T-helper 2 cell treated with Interferon-gamma antibody and Interleukin-4, amounts not matched to agents 100 ng/mL and 5 ng/mL, for 36 hours (primary cell): ENCODE measurements at regions not wholly inside any gene's neighbourhood (a gene's known extent, or its start where the extent isn't known, plus 50 kb on each side); places are given as distances from the start of the nearest gene placed in this dataset.
"Not testable (repeated sequence)": the region's sequence is repeated elsewhere in the genome, so short reads cannot be mapped to it uniquely, and the experiment has no call there.

ENCODE experiments used
- intact Hi-C: fragments of 100-400 bp; cut with micrococcal nuclease; formaldehyde crosslinking; loops from one replicate; pipeline ENCODE4 v1.15.1; 2023

- intact Hi-C loops, result no loop called here
These were observed 297.1 kb upstream of the RBMS1 start for GRCh38 chr2:160790738-160791137.

GRCh38 chr2:160791884-160792283 lies 298.3 kb upstream of the RBMS1 start:
- intact Hi-C loops, result no loop called here

- intact Hi-C loops, result no loop called here
These were observed 299.2 kb upstream of the RBMS1 start for GRCh38 chr2:160792837-160793236.

- intact Hi-C loops, result no loop called here
These were observed 301.3 kb upstream of the RBMS1 start for GRCh38 chr2:160794926-160795325.

- intact Hi-C loops, result no loop called here
These were observed 310.3 kb upstream of the RBMS1 start for GRCh38 chr2:160803881-160804280.

- intact Hi-C loops, result no loop called here
These were observed 316.8 kb upstream of the RBMS1 start for GRCh38 chr2:160810406-160810805.

- intact Hi-C loops, result no loop called here
These were observed 319.4 kb upstream of the RBMS1 start for GRCh38 chr2:160812830-160813505.

GRCh38 chr2:160813506-160813858 lies 319.9 kb upstream of the RBMS1 start:
- intact Hi-C loops, result no loop called here

- intact Hi-C loops, result no loop called here
These were observed 323.4 kb upstream of the RBMS1 start for GRCh38 chr2:160816916-160817499.

- intact Hi-C loops, result no loop called here
These were observed 327.1 kb upstream of the RBMS1 start for GRCh38 chr2:160820691-160821090.

GRCh38 chr2:160822006-160822405 lies 328.4 kb upstream of the RBMS1 start:
- intact Hi-C loops, result no loop called here

GRCh38 chr2:160825433-160825832 lies 331.8 kb upstream of the RBMS1 start:
- intact Hi-C loops, result no loop called here

- intact Hi-C loops, result no loop called here
These were observed 332.9 kb upstream of the RBMS1 start for GRCh38 chr2:160826496-160826895.

GRCh38 chr2:160828076-160828475 lies 332.2 kb upstream of the TANK start:
- intact Hi-C loops, result no loop called here

- intact Hi-C loops, result not testable (repeated sequence)
These were observed 327.8 kb upstream of the TANK start for GRCh38 chr2:160832381-160832780.

- intact Hi-C loops, result no loop called here
These were observed 325.1 kb upstream of the TANK start for GRCh38 chr2:160835166-160835565.

GRCh38 chr2:160836755-160837154 lies 323.5 kb upstream of the TANK start:
- intact Hi-C loops, result no loop called here

GRCh38 chr2:160837416-160837815 lies 322.8 kb upstream of the TANK start:
- intact Hi-C loops, result no loop called here

- intact Hi-C loops, result no loop called here
These were observed 322.1 kb upstream of the TANK start for GRCh38 chr2:160838147-160838546.

GRCh38 chr2:160838691-160839090 lies 321.5 kb upstream of the TANK start:
- intact Hi-C loops, result no loop called here

- intact Hi-C loops, result no loop called here
These were observed 317.9 kb upstream of the TANK start for GRCh38 chr2:160842286-160842685.

GRCh38 chr2:160859096-160859495 lies 301.1 kb upstream of the TANK start:
- intact Hi-C loops, result no loop called here

- intact Hi-C loops, result no loop called here
These were observed 298.0 kb upstream of the TANK start for GRCh38 chr2:160862226-160862625.
